Tibial nerve (tissue), 3 donors: ENCODE measurements at regions not wholly inside any gene's neighbourhood (a gene's known extent, or its start where the extent isn't known, plus 50 kb on each side); places are given as distances from the start of the nearest gene placed in this dataset.

Experiments
- POLR2A ChIP-seq, 2 donors: fragments of 450-650 bp; IDR thresholded peaks; one replicate each; pipeline ENCODE4 v1.6.1; 2017; ENCODE audit warnings: antibody characterized with exemption in 2 of 2, mild to moderate bottlenecking in 2 of 2, moderate library complexity in 2 of 2
- TF ChIP-seq, protein P1 (sequence below), 5 experiments: fragments of 200-600 bp in 3 of 5; fragments of 450-650 bp in 2 of 5; sonication (generic) in 3 of 5; IDR thresholded peaks; one replicate each; pipeline ENCODE4 v1.5.1; 2016 to 2019; ENCODE audit warnings: antibody characterized with exemption in 5 of 5, mild to moderate bottlenecking in 3 of 5, moderate library complexity in 2 of 5

DNA sequence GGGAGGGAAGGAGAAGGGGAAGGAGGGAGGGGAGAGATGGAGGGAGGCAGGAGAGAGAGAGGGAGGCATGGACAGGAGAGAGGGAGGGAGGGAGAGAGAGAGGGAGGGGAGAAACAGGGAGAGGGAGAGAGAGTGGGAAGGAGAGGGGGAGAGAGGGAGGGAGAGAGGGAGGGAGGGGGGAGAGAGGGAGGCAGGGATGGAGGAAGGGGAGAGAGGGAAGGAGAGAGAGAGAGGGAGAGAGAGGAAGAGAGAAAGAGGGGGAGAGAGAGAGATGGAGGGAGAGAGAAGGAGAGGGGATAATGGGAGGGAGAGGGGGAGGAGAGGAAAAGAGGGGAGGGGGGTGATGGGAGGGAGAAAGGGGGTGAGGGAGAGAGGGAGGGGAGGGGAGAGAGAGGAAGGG, 86.8 kb upstream of the VSTM2B start:
- TF ChIP-seq, protein P1, sequence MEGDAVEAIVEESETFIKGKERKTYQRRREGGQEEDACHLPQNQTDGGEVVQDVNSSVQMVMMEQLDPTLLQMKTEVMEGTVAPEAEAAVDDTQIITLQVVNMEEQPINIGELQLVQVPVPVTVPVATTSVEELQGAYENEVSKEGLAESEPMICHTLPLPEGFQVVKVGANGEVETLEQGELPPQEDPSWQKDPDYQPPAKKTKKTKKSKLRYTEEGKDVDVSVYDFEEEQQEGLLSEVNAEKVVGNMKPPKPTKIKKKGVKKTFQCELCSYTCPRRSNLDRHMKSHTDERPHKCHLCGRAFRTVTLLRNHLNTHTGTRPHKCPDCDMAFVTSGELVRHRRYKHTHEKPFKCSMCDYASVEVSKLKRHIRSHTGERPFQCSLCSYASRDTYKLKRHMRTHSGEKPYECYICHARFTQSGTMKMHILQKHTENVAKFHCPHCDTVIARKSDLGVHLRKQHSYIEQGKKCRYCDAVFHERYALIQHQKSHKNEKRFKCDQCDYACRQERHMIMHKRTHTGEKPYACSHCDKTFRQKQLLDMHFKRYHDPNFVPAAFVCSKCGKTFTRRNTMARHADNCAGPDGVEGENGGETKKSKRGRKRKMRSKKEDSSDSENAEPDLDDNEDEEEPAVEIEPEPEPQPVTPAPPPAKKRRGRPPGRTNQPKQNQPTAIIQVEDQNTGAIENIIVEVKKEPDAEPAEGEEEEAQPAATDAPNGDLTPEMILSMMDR (IDR thresholded peaks at IDR 0.05): no peak
- no peak for TF ChIP-seq POLR2A (IDR thresholded peaks at IDR 0.05)
